GM23338 (cell line): ENCODE measurements at regions not wholly inside any gene's neighbourhood (a gene's known extent, or its start where the extent isn't known, plus 50 kb on each side); places are given as distances from the start of the nearest gene placed in this dataset.

Source experiments
- ATAC-seq: fragments of 200-7000 bp; cut with Tn5 transposase; 3 replicates; pipeline ENCODE4 v1.9.1; 2020
- DNase-seq: peaks from one replicate; pipeline ENCODE4 v3.0.0-alpha.2; 2015; ENCODE audit warnings: low spot score
- H2AFZ ChIP-seq: fragments of 200-600 bp; sonication (generic); 2 replicates; pipeline ENCODE4 v1.8.0; 2016; ENCODE audit warnings: antibody characterized with exemption, mild to moderate bottlenecking, moderate library complexity
- H3F3A ChIP-seq: fragments of 200-600 bp; sonication (generic); replicated peaks from 2 replicates; pipeline ENCODE4 v1.8.0; 2017; ENCODE audit warnings: antibody characterized with exemption, mixed run types, low read depth
- H3K27ac ChIP-seq: fragments of 200-600 bp; sonication (generic); 2 replicates; pipeline ENCODE4 v1.6.1; 2016; ENCODE audit warnings: low read depth
- H3K27me3 ChIP-seq: fragments of 200-600 bp; sonication (generic); 2 replicates; pipeline ENCODE4 v1.8.0; 2016; ENCODE audit warnings: mild to moderate bottlenecking, mixed run types, moderate library complexity; ENCODE audit not compliant: insufficient read depth
- H3K36me3 ChIP-seq: fragments of 200-600 bp; sonication (generic); 2 replicates; pipeline ENCODE4 v1.8.0; 2016; ENCODE audit warnings: mild to moderate bottlenecking; ENCODE audit not compliant: insufficient read depth
- H3K4me1 ChIP-seq: fragments of 200-600 bp; sonication (generic); 2 replicates; pipeline ENCODE4 v1.8.0; 2016; ENCODE audit warnings: mild to moderate bottlenecking, moderate library complexity; ENCODE audit not compliant: insufficient read depth
- H3K4me2 ChIP-seq: fragments of 200-600 bp; sonication (generic); 2 replicates; pipeline ENCODE4 v1.7.1; 2017; ENCODE audit warnings: mixed run types
- H3K4me3 ChIP-seq: fragments of 200-600 bp; sonication (generic); 2 replicates; pipeline ENCODE4 v1.6.1; 2016; ENCODE audit warnings: mixed run types
- H3K79me2 ChIP-seq: fragments of 200-600 bp; sonication (generic); replicated peaks from 2 replicates; pipeline ENCODE4 v1.8.0; 2017; ENCODE audit warnings: mild to moderate bottlenecking; ENCODE audit not compliant: insufficient read depth
- H3K9me2 ChIP-seq: fragments of 200-600 bp; sonication (generic); 2 replicates; pipeline ENCODE4 v1.8.0; 2017; ENCODE audit not compliant: insufficient read depth
- H4K20me1 ChIP-seq: fragments of 200-600 bp; sonication (generic); replicated peaks from 2 replicates; pipeline ENCODE4 v1.8.0; 2017; ENCODE audit warnings: mild to moderate bottlenecking; ENCODE audit not compliant: insufficient read depth
- H3K27ac Mint-ChIP-seq: 2 replicates; pipeline ENCODE4 v1.8.0; 2020; ENCODE audit warnings: inconsistent platforms, mild to moderate bottlenecking, moderate library complexity, mixed read lengths
- H3K27me3 Mint-ChIP-seq: 3 replicates; pipeline ENCODE4 v1.8.0; 2022; ENCODE audit warnings: low read depth, mild to moderate bottlenecking, moderate library complexity, mixed read lengths, inconsistent platforms; ENCODE audit not compliant: insufficient read depth, poor library complexity
- H3K36me3 Mint-ChIP-seq: 3 replicates; pipeline ENCODE4 v1.8.0; 2021; ENCODE audit warnings: low read depth, mild to moderate bottlenecking, inconsistent platforms, moderate library complexity, mixed read lengths
- H3K4me1 Mint-ChIP-seq: 3 replicates; pipeline ENCODE4 v1.8.0; 2020; ENCODE audit warnings: mild to moderate bottlenecking, inconsistent platforms, mixed read lengths
- H3K4me3 Mint-ChIP-seq: 3 replicates; pipeline ENCODE4 v1.8.0; 2021; ENCODE audit warnings: moderate library complexity, mild to moderate bottlenecking, inconsistent platforms, mixed read lengths
- H3K9me3 Mint-ChIP-seq: 3 replicates; pipeline ENCODE4 v1.8.0; 2020; ENCODE audit warnings: moderate library complexity, mild to moderate bottlenecking, inconsistent platforms, mixed read lengths
- CREB1 ChIP-seq: fragments of 250-450 bp; sonication (Bioruptor Pico); IDR thresholded peaks from 2 replicates; pipeline ENCODE4 v1.5.0; 2020; ENCODE audit warnings: low read depth, mild to moderate bottlenecking, moderate library complexity
- CTCF ChIP-seq, 2 experiments: fragments of 200-600 bp in 1 of 2; sonication (generic) in 1 of 2; conservative IDR thresholded peaks; 2 replicates each; pipeline versions ENCODE4 v1.5.1 to v1.6.1; 2016 to 2017; ENCODE audit warnings: antibody characterized with exemption in 2 of 2, low read depth in 2 of 2, mild to moderate bottlenecking in 2 of 2, moderate library complexity in 1 of 2
- EZH2 ChIP-seq: fragments of 200-600 bp; sonication (generic); IDR thresholded peaks from one replicate; pipeline ENCODE4 v1.8.0; 2017; ENCODE audit warnings: antibody characterized with exemption, mild to moderate bottlenecking, low read depth; ENCODE audit not compliant: unreplicated experiment
- EZH2phosphoT487 ChIP-seq: fragments of 200-600 bp; sonication (generic); IDR thresholded peaks from one replicate; pipeline ENCODE4 v1.8.1; 2018; ENCODE audit warnings: antibody characterized with exemption; ENCODE audit not compliant: unreplicated experiment
- REST ChIP-seq: IDR thresholded peaks from one replicate; pipeline ENCODE4 v1.6.1; 2018; ENCODE audit warnings: antibody characterized with exemption; ENCODE audit not compliant: unreplicated experiment
- STAT1 ChIP-seq: IDR thresholded peaks from one replicate; pipeline ENCODE4 v1.6.1; 2016; ENCODE audit warnings: antibody characterized with exemption; ENCODE audit not compliant: unreplicated experiment
- ZNF114 ChIP-seq: fragments of 250-450 bp; sonication (Bioruptor Pico); IDR thresholded peaks from 2 replicates; pipeline ENCODE4 v1.5.0; 2020; ENCODE audit warnings: mild to moderate bottlenecking, moderate library complexity
- ZNF331 ChIP-seq: fragments of 250-450 bp; sonication (Bioruptor Pico); IDR thresholded peaks from 2 replicates; pipeline ENCODE4 v1.5.0; 2020; ENCODE audit warnings: low read depth, mild to moderate bottlenecking, moderate library complexity
- TF ChIP-seq, protein P1 (sequence below): fragments of 250-450 bp; sonication (Bioruptor Pico); IDR thresholded peaks from 2 replicates; pipeline ENCODE4 v1.5.0; 2020; ENCODE audit warnings: mild to moderate bottlenecking, moderate library complexity
- TF ChIP-seq, protein P2 (sequence below): IDR thresholded peaks from 2 replicates; pipeline ENCODE4 v1.6.1; 2016; ENCODE audit warnings: antibody characterized with exemption

GRCh38 chr1:101299141-101299540 lies 62.3 kb downstream of the S1PR1 start:
- Histone ChIP-seq H3K9me2 (no peaks in the 10 kb centered on the region), H4K20me1 (no peaks in the 10 kb centered on the region), H3K79me2 (no peaks in the 10 kb centered on the region), H3K36me3 (no peaks in the 10 kb centered on the region), H3K4me1 (no peaks in the 10 kb centered on the region), H3F3A (no peaks in the 10 kb centered on the region), H3K4me3 (no peak overlapping the region), H3K27ac (no peak overlapping the region), H2AFZ (no peak overlapping the region), H3K4me2 (no peak overlapping the region), H3K27me3 (no peaks in the 10 kb centered on the region)
- DNase-seq, result no peak
- Mint-ChIP-seq H3K4me3 (no peak overlapping the region), H3K4me1 (peaks cover 4% of the 10 kb centered on the region; the same call in 1 of the 3 replicates), H3K36me3 (no peaks in the 10 kb centered on the region), H3K27me3 (peaks cover 4% of the 10 kb centered on the region), H3K9me3 (no peaks in the 10 kb centered on the region), H3K27ac (no peak overlapping the region)
- TF ChIP-seq ZNF114 (CRISPR knock-in tag), result no peak
- no peak for TF ChIP-seq EZH2phosphoT487
- no peak for ATAC-seq

DNA sequence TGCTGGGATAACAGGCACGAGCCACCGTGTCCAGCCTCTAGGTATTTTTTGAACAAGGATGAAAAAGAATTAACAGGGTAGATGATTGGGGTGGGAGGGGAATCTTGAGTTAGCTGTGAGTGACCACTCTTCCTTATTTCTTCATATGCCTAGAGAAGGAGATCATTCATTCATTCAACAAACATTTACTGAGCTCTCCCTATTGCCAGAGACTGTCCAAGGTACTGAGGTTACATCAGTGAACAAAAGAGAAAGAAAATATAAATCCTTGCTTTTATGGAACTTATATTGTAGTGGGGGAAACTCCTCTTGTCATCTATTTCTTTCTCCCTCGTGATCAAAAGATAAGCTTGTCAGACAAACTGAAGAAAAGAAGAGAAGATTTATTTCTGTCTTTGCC lies 62.9 kb downstream of the S1PR1 start:
- Histone ChIP-seq H3K4me3 (no peak overlapping the region), H3K4me1 (no peaks in the 10 kb centered on the region), H3K36me3 (no peaks in the 10 kb centered on the region), H3K4me2 (no peak overlapping the region), H2AFZ (no peak overlapping the region), H3K27me3 (no peaks in the 10 kb centered on the region), H4K20me1 (no peaks in the 10 kb centered on the region), H3K9me2 (no peaks in the 10 kb centered on the region), H3K79me2 (no peaks in the 10 kb centered on the region), H3K27ac (no peak overlapping the region), H3F3A (no peaks in the 10 kb centered on the region)
- no peaks in the 10 kb centered on the region for H3K36me3 Mint-ChIP-seq
- H3K9me3 Mint-ChIP-seq, result no peaks in the 10 kb centered on the region
- peaks cover 4% of the 10 kb centered on the region for H3K27me3 Mint-ChIP-seq
- ATAC-seq, result no peak
- no peak for DNase-seq
- H3K4me3 Mint-ChIP-seq, result no peak overlapping the region
- peaks cover 4% of the 10 kb centered on the region; the same call in 1 of the 3 replicates for H3K4me1 Mint-ChIP-seq
- no peak overlapping the region for H3K27ac Mint-ChIP-seq
- TF ChIP-seq CTCF (conservative IDR thresholded peaks at IDR 0.05; ENCODE audit: low read depth in 2 of 2) (no peak), STAT1 (no peak), EZH2 (no peak), CREB1 (CRISPR knock-in tag) (no peak), REST (no peak), ZNF331 (CRISPR knock-in tag) (no peak)
- TF ChIP-seq, protein P1, sequence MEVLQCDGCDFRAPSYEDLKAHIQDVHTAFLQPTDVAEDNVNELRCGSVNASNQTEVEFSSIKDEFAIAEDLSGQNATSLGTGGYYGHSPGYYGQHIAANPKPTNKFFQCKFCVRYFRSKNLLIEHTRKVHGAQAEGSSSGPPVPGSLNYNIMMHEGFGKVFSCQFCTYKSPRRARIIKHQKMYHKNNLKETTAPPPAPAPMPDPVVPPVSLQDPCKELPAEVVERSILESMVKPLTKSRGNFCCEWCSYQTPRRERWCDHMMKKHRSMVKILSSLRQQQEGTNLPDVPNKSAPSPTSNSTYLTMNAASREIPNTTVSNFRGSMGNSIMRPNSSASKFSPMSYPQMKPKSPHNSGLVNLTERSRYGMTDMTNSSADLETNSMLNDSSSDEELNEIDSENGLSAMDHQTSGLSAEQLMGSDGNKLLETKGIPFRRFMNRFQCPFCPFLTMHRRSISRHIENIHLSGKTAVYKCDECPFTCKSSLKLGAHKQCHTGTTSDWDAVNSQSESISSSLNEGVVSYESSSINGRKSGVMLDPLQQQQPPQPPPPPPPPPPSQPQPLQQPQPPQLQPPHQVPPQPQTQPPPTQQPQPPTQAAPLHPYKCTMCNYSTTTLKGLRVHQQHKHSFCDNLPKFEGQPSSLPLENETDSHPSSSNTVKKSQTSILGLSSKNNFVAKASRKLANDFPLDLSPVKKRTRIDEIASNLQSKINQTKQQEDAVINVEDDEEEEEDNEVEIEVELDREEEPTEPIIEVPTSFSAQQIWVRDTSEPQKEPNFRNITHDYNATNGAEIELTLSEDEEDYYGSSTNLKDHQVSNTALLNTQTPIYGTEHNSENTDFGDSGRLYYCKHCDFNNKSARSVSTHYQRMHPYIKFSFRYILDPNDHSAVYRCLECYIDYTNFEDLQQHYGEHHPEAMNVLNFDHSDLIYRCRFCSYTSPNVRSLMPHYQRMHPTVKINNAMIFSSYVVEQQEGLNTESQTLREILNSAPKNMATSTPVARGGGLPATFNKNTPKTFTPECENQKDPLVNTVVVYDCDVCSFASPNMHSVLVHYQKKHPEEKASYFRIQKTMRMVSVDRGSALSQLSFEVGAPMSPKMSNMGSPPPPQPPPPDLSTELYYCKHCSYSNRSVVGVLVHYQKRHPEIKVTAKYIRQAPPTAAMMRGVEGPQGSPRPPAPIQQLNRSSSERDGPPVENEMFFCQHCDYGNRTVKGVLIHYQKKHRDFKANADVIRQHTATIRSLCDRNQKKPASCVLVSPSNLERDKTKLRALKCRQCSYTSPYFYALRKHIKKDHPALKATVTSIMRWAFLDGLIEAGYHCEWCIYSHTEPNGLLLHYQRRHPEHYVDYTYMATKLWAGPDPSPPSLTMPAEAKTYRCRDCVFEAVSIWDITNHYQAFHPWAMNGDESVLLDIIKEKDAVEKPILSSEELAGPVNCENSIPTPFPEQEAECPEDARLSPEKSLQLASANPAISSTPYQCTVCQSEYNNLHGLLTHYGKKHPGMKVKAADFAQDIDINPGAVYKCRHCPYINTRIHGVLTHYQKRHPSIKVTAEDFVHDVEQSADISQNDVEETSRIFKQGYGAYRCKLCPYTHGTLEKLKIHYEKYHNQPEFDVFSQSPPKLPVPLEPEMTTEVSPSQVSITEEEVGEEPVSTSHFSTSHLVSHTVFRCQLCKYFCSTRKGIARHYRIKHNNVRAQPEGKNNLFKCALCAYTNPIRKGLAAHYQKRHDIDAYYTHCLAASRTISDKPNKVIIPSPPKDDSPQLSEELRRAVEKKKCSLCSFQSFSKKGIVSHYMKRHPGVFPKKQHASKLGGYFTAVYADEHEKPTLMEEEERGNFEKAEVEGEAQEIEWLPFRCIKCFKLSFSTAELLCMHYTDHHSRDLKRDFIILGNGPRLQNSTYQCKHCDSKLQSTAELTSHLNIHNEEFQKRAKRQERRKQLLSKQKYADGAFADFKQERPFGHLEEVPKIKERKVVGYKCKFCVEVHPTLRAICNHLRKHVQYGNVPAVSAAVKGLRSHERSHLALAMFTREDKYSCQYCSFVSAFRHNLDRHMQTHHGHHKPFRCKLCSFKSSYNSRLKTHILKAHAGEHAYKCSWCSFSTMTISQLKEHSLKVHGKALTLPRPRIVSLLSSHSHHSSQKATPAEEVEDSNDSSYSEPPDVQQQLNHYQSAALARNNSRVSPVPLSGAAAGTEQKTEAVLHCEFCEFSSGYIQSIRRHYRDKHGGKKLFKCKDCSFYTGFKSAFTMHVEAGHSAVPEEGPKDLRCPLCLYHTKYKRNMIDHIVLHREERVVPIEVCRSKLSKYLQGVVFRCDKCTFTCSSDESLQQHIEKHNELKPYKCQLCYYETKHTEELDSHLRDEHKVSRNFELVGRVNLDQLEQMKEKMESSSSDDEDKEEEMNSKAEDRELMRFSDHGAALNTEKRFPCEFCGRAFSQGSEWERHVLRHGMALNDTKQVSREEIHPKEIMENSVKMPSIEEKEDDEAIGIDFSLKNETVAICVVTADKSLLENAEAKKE (CRISPR knock-in tag), result no peak
- TF ChIP-seq, protein P2, sequence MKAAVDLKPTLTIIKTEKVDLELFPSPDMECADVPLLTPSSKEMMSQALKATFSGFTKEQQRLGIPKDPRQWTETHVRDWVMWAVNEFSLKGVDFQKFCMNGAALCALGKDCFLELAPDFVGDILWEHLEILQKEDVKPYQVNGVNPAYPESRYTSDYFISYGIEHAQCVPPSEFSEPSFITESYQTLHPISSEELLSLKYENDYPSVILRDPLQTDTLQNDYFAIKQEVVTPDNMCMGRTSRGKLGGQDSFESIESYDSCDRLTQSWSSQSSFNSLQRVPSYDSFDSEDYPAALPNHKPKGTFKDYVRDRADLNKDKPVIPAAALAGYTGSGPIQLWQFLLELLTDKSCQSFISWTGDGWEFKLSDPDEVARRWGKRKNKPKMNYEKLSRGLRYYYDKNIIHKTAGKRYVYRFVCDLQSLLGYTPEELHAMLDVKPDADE, result no peak
